H1 (cell line): ENCODE measurements at regions not wholly inside any gene's neighbourhood (a gene's known extent, or its start where the extent isn't known, plus 50 kb on each side); places are given as distances from the start of the nearest gene placed in this dataset.
"Not testable (repeated sequence)": the region's sequence is repeated elsewhere in the genome, so short reads cannot be mapped to it uniquely, and the experiment has no call there.

Experiments used
- CTCF ChIA-PET: fragments of 300-600 bp; sonication (Branson Sonifier 250); formaldehyde crosslinking; loops from one replicate; lab custom pipeline; 2021; ENCODE audit not compliant: partially characterized antibody; lab: Charles Lee
- POLR2A ChIA-PET: fragments of 300-600 bp; sonication (Branson Sonifier 250); formaldehyde crosslinking; loops from one replicate; lab custom pipeline; 2021; ENCODE audit warnings: inconsistent platforms; ENCODE audit not compliant: partially characterized antibody; lab: Charles Lee
- DNase-seq, 2 experiments: peaks; one replicate each; pipeline versions ENCODE4 v3.0.0 to v3.0.0-alpha.2; 2010 to 2022; ENCODE audit warnings: low spot score in 2 of 2, low read depth in 1 of 2, mixed read lengths in 1 of 2
- FAIRE-seq: peaks from 2 replicates; lab custom pipeline; 2011; peaks lifted over from hg19 to GRCh38; lab: Jason Lieb, UNC
- H2AFZ ChIP-seq: 2 replicates; pipeline ENCODE4 v1.8.1; 2012; ENCODE audit warnings: low read length, inconsistent platforms
- H2AK5ac ChIP-seq: 2 replicates; pipeline ENCODE4 v1.6.1; 2013; ENCODE audit warnings: low read depth, low read length
- H2BK120ac ChIP-seq: replicated peaks from 2 replicates; pipeline ENCODE3; 2013; ENCODE audit warnings: low read depth, low read length, inconsistent platforms
- H2BK12ac ChIP-seq: 2 replicates; pipeline ENCODE4 v1.6.1; 2013; ENCODE audit warnings: low read depth, low read length
- H2BK15ac ChIP-seq: 2 replicates; pipeline ENCODE4 v1.6.1; 2013; ENCODE audit warnings: low read length
- H2BK20ac ChIP-seq: 2 replicates; pipeline ENCODE4 v1.6.1; 2013; ENCODE audit warnings: low read length
- H2BK5ac ChIP-seq: 2 replicates; pipeline ENCODE4 v1.6.1; 2013; ENCODE audit warnings: low read depth, low read length
- H3K14ac ChIP-seq: 2 replicates; pipeline ENCODE4 v1.6.1; 2013; ENCODE audit warnings: inconsistent platforms; ENCODE audit not compliant: insufficient read length
- H3K18ac ChIP-seq: 2 replicates; pipeline ENCODE4 v1.6.1; 2013; ENCODE audit warnings: low read length; ENCODE audit errors: extremely low read depth
- H3K23ac ChIP-seq: 2 replicates; pipeline ENCODE4 v1.6.1; 2013; ENCODE audit warnings: inconsistent platforms; ENCODE audit not compliant: insufficient read length
- H3K23me2 ChIP-seq: 2 replicates; pipeline ENCODE4 v1.6.1; 2013; ENCODE audit warnings: low read depth, low read length
- H3K27ac ChIP-seq: 2 replicates; pipeline ENCODE4 v1.6.1; 2011; ENCODE audit warnings: low read depth, low read length, inconsistent platforms
- H3K27me3 ChIP-seq, 4 experiments: replicated peaks in 1 of 4; 1 replicate in 1 of 4; 2 replicates in 3 of 4; pipeline versions ENCODE4 v1.6.1 to v1.8.1; 2011 to 2013; ENCODE audit warnings: low read length in 3 of 4, mild to moderate bottlenecking in 3 of 4, inconsistent platforms in 2 of 4, mixed read lengths in 2 of 4, moderate library complexity in 1 of 4; ENCODE audit not compliant: control insufficient read depth in 3 of 4, insufficient read depth in 3 of 4; ENCODE audit errors: extremely low read depth in 1 of 4
- H3K36me3 ChIP-seq, 4 experiments: 2 replicates each; pipeline versions ENCODE4 v1.6.1 to v1.8.1; 2011 to 2013; ENCODE audit warnings: mild to moderate bottlenecking in 4 of 4, low read length in 3 of 4, moderate library complexity in 2 of 4, control low read depth in 1 of 4, inconsistent platforms in 1 of 4; ENCODE audit not compliant: insufficient read depth in 4 of 4, control insufficient read depth in 2 of 4
- H3K4ac ChIP-seq: replicated peaks from 2 replicates; pipeline ENCODE3; 2013; ENCODE audit warnings: low read length, low read depth, mixed read lengths, inconsistent platforms; ENCODE audit not compliant: insufficient read length
- H3K4me1 ChIP-seq, 4 experiments: replicated peaks in 1 of 4; 1 replicate in 1 of 4; 2 replicates in 3 of 4; pipeline versions ENCODE4 v1.6.1 to v1.8.1; 2011 to 2013; ENCODE audit warnings: low read length in 3 of 4, inconsistent platforms in 2 of 4, mixed read lengths in 1 of 4; ENCODE audit not compliant: insufficient read depth in 4 of 4, control insufficient read depth in 3 of 4
- H3K4me2 ChIP-seq, 2 experiments: 2 replicates each; pipeline versions ENCODE4 v1.6.1 to v1.8.1; 2011 to 2013; ENCODE audit warnings: low read depth in 2 of 2, low read length in 2 of 2, control low read depth in 1 of 2, inconsistent platforms in 1 of 2, mild to moderate bottlenecking in 1 of 2; ENCODE audit not compliant: insufficient read depth in 1 of 2
- H3K4me3 ChIP-seq, 4 experiments: fragments of 200-600, 300-600 bp in 1 of 4; sonication (generic), shearing (Covaris generic), sonication (Bioruptor Twin) in 1 of 4; 2 replicates each; pipeline versions ENCODE4 v1.5.1 to v1.8.1; 2011 to 2016; ENCODE audit warnings: low read length in 4 of 4, low read depth in 3 of 4, control low read depth in 2 of 4, inconsistent platforms in 2 of 4, mild to moderate bottlenecking in 2 of 4, mixed read lengths in 1 of 4, moderate library complexity in 1 of 4; ENCODE audit not compliant: insufficient read depth in 2 of 4; ENCODE audit errors: extremely low read depth in 1 of 4
- H3K56ac ChIP-seq: replicated peaks from 2 replicates; pipeline ENCODE3; 2013; ENCODE audit warnings: low read depth, mild to moderate bottlenecking, mixed read lengths, low read length, inconsistent platforms; ENCODE audit not compliant: insufficient read length
- H3K79me1 ChIP-seq: 2 replicates; pipeline ENCODE4 v1.6.1; 2013; ENCODE audit warnings: low read depth, low read length, control low read depth
- H3K79me2 ChIP-seq, 2 experiments: 2 replicates each; pipeline versions ENCODE4 v1.6.1 to v1.8.1; 2012 to 2013; ENCODE audit warnings: low read length in 2 of 2, mild to moderate bottlenecking in 2 of 2, inconsistent platforms in 1 of 2; ENCODE audit not compliant: insufficient read depth in 2 of 2, control insufficient read depth in 1 of 2
- H3K9ac ChIP-seq, 4 experiments: replicated peaks in 1 of 4; 1 replicate in 1 of 4; 2 replicates in 3 of 4; pipeline versions ENCODE4 v1.6.1 to v1.8.1; 2011 to 2013; ENCODE audit warnings: low read depth in 3 of 4, low read length in 3 of 4, control low read depth in 2 of 4, mild to moderate bottlenecking in 2 of 4, moderate library complexity in 2 of 4, inconsistent platforms in 1 of 4; ENCODE audit errors: extremely low read depth in 1 of 4
- H3K9me3 ChIP-seq, 2 experiments: 2 replicates each; pipeline versions ENCODE4 v1.6.1 to v1.8.1; 2012 to 2013; ENCODE audit warnings: mild to moderate bottlenecking in 2 of 2, moderate library complexity in 2 of 2, control low read depth in 1 of 2, inconsistent platforms in 1 of 2, low read depth in 1 of 2, low read length in 1 of 2, mixed read lengths in 1 of 2; ENCODE audit not compliant: insufficient read depth in 2 of 2
- H4K20me1 ChIP-seq, 2 experiments: replicated peaks in 1 of 2; 2 replicates each; pipeline versions ENCODE3 to v1.8.1; 2011 to 2013; ENCODE audit warnings: inconsistent platforms in 2 of 2, low read length in 2 of 2, mild to moderate bottlenecking in 1 of 2; ENCODE audit not compliant: insufficient read depth in 2 of 2, control insufficient read depth in 1 of 2
- H4K5ac ChIP-seq: 2 replicates; pipeline ENCODE4 v1.6.1; 2013; ENCODE audit warnings: low read length, low read depth, mixed read lengths, inconsistent platforms; ENCODE audit not compliant: insufficient read length
- H4K8ac ChIP-seq: 2 replicates; pipeline ENCODE4 v1.8.0; 2013; ENCODE audit warnings: mild to moderate bottlenecking, moderate library complexity, low read length, inconsistent platforms; ENCODE audit not compliant: insufficient read depth; ENCODE audit errors: extremely low read depth
- H4K91ac ChIP-seq: replicated peaks from 2 replicates; pipeline ENCODE3; 2013; ENCODE audit warnings: low read length, mixed read lengths, inconsistent platforms; ENCODE audit not compliant: insufficient read length
- WGBS, 2 experiments: shearing (Covaris generic) in 1 of 2; methylation state at CpG; one replicate each; pipeline versions ENCODE4 v1.1.6 to v1.1.7; 2013 to 2015; ENCODE audit warnings: low lambda C conversion rate in 2 of 2, mixed read lengths in 2 of 2, inconsistent platforms in 1 of 2, low coverage in 1 of 2, missing lambda C conversion rate in 1 of 2; ENCODE audit not compliant: insufficient replicate concordance in 2 of 2, insufficient coverage in 1 of 2, insufficient read length in 1 of 2; ENCODE audit errors: extremely low coverage in 1 of 2, missing lambda C conversion rate in 1 of 2; 5-methylcytosine and 5-hydroxymethylcytosine counted together

DNA sequence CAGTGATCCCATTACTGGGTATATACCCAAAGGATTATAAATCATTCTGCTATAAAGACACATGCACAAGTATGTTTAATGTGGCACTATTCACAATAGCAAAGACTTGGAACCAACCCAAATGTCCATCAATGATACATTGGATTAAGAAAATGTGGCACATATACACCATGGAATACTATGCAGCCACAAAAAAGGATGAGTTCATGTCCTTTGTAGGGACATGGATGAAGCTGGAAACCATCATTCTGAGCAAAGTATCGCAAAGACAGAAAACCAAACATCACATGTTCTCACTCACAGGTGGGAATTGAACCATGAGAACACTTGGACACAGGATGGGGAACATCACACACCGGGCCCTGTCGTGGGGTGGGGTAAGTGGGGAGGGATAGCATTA lies 150.2 kb upstream of the PIK3R1 start:
- H3K79me1 ChIP-seq, H3K79me2 ChIP-seq, H3K4me3 ChIP-seq, H2BK20ac ChIP-seq, H2AFZ ChIP-seq, H3K56ac ChIP-seq, H2BK15ac ChIP-seq, FAIRE-seq, H3K23ac ChIP-seq, H3K23me2 ChIP-seq, H3K27me3 ChIP-seq, H3K18ac ChIP-seq, H3K9me3 ChIP-seq, H2BK5ac ChIP-seq, H3K9ac ChIP-seq, H3K27ac ChIP-seq, DNase-seq, H3K36me3 ChIP-seq, H3K14ac ChIP-seq, H4K91ac ChIP-seq, CTCF ChIA-PET, H2BK120ac ChIP-seq, POLR2A ChIA-PET, H2AK5ac ChIP-seq, H3K4me2 ChIP-seq, H4K8ac ChIP-seq, H4K20me1 ChIP-seq, H2BK12ac ChIP-seq, H3K4ac ChIP-seq, H3K4me1 ChIP-seq, H4K5ac ChIP-seq: not testable (repeated sequence)
- WGBS, 2 experiments: 95% methylated on average over 3 of the region's 3 CpGs; no CpG with 5 or more reads in 1 of the 2 experiments
